OCI-LY1 (cell line): ENCODE measurements at regions not wholly inside any gene's neighbourhood (a gene's known extent, or its start where the extent isn't known, plus 50 kb on each side); places are given as distances from the start of the nearest gene placed in this dataset.

Experiments used
- CTCF ChIP-seq: fragments of 200-600 bp; sonication (generic), shearing (Covaris generic); IDR thresholded peaks from 2 replicates; pipeline ENCODE4 v1.5.1; 2017; ENCODE audit warnings: mild to moderate bottlenecking, antibody characterized with exemption, low read length, moderate library complexity, mixed read lengths
- EZH2 ChIP-seq: fragments of 200-600 bp; sonication (generic), shearing (Covaris generic); IDR thresholded peaks from 2 replicates; pipeline ENCODE4 v1.8.0; 2017; ENCODE audit warnings: borderline replicate concordance, mixed run types, mild to moderate bottlenecking, antibody characterized with exemption, low read length, moderate library complexity, mixed read lengths

GRCh38 chr1:25064465-25065240, 134.6 kb upstream of the RUNX3 start:
- no peak for TF ChIP-seq CTCF
- TF ChIP-seq EZH2: no peak
